Keratinocyte (primary cell): ENCODE measurements at regions not wholly inside any gene's neighbourhood (a gene's known extent, or its start where the extent isn't known, plus 50 kb on each side); places are given as distances from the start of the nearest gene placed in this dataset.

ENCODE experiments used
- EZH2 ChIP-seq: IDR thresholded peaks from one replicate; pipeline ENCODE4 v1.6.1; 2012; ENCODE audit warnings: inconsistent platforms, mild to moderate bottlenecking, low read length, moderate library complexity
- TF ChIP-seq, protein P1 (sequence below), 3 experiments: IDR thresholded peaks in 1 of 3; conservative IDR thresholded peaks in 1 of 3; optimal IDR thresholded peaks in 1 of 3; 2 replicates in 2 of 3; 3 replicates in 1 of 3; pipeline versions ENCODE3 to v1.5.1; 2011; ENCODE audit warnings: low read length in 3 of 3, mild to moderate bottlenecking in 3 of 3, moderate library complexity in 2 of 3, control low read depth in 1 of 3, inconsistent platforms in 1 of 3; ENCODE audit not compliant: insufficient read depth in 2 of 3; ENCODE audit errors: extremely low read depth in 1 of 3

DNA sequence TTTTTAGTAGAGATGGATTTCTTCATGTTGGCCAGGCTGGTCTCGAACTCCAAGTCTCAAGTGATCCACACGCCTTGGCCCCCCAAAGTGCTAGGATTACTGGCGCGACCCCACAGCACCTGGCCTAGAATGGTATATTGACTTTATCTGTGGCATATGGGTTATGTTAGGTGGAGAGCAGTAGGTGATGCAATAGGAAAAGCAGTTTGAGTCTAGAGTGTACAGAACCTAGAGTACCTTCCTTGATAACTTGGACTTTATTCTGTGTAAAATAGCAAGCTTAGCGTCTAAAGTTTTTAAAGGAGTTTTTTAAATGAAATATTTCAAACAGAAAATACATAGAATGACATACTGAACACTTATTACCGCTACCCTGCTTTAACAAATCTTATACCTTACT lies 139.5 kb upstream of the XIST start:
- TF ChIP-seq, protein P1, sequence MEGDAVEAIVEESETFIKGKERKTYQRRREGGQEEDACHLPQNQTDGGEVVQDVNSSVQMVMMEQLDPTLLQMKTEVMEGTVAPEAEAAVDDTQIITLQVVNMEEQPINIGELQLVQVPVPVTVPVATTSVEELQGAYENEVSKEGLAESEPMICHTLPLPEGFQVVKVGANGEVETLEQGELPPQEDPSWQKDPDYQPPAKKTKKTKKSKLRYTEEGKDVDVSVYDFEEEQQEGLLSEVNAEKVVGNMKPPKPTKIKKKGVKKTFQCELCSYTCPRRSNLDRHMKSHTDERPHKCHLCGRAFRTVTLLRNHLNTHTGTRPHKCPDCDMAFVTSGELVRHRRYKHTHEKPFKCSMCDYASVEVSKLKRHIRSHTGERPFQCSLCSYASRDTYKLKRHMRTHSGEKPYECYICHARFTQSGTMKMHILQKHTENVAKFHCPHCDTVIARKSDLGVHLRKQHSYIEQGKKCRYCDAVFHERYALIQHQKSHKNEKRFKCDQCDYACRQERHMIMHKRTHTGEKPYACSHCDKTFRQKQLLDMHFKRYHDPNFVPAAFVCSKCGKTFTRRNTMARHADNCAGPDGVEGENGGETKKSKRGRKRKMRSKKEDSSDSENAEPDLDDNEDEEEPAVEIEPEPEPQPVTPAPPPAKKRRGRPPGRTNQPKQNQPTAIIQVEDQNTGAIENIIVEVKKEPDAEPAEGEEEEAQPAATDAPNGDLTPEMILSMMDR (optimal IDR thresholded peaks at IDR 0.05 in 1 of 3, IDR thresholded peaks at IDR 0.05 in 1 of 3, conservative IDR thresholded peaks at IDR 0.05 in 1 of 3; ENCODE audit: extremely low read depth in 1 of 3, insufficient read depth in 2 of 3, low read length in 3 of 3) = no peak
- TF ChIP-seq EZH2 = no peak
